ENCODE measurements at regions not wholly inside any gene's neighbourhood (a gene's known extent, or its start where the extent isn't known, plus 50 kb on each side); places are given as distances from the start of the nearest gene placed in this dataset.
"Not testable (repeated sequence)": the region's sequence is repeated elsewhere in the genome, so short reads cannot be mapped to it uniquely, and the experiment has no call there.

DNA sequence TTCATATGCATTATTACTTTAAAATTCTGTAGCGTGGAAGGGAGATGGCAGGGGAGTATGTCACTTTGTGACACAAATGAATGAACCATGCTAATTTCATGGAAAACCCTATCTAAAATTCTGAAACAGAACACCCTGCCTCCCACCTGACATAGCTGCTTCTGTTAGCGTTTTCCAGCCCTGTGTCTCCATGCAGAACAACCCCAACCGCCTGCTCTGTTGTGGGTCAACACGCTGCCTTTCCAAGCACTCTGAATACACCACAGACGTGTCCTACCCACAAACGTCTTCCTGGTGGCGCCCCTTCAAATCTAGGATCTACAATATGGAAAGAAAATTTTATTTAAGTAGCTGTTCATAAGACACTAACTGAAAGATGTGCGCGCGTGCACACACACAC lies 238.6 kb downstream of the TRIML1 start:
- no peak for DNase-seq

DNA sequence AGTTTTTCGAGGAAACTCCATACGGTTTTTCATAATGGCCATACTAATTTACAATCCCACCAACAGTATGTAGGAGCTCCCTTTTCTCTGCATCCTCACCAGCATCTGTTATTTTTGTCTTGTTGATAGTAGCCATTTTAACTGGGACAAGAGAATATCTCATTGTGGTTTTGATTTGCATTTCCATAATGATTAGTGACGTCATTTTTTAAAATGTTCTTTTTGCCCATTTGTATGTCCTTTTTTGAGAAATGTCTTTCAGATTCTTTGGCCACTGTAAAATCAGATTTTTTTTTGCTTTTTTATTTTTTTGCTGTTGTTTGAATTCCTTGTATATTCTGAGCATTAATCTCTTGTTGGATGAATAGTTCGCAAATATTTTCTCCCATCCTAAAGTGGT lies 243.9 kb downstream of the TRIML1 start:
- DNase-seq = no peak

DNA sequence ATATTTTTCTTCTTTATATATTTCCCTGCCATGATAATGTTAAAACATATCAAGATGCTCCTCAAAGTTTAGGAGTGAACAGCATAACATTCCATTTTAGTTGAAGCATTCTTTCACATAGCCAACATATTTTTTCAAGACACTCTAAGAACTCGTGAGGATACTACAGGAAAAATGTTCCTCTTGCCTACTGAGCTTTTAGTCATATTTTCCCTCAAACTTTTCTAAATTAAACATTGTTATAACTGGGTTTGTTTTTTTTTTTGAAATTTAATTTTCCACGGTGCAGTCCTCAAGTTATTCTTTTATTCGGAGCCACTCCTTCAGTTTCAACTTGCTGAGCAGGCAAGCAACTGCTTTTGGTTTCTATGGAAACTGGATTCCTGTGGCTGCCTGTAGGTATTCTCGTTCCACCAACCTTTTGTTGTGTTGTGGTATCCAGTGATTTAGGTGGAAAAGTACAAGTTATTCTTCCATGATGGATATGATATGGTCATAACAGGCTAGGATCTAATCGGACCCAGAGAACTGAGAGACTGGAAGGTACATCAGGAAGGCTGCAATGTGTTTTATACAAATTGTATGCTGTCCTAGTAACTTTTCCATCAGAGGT lies 248.0 kb downstream of the TRIML1 start:
- no peak for DNase-seq

DNA sequence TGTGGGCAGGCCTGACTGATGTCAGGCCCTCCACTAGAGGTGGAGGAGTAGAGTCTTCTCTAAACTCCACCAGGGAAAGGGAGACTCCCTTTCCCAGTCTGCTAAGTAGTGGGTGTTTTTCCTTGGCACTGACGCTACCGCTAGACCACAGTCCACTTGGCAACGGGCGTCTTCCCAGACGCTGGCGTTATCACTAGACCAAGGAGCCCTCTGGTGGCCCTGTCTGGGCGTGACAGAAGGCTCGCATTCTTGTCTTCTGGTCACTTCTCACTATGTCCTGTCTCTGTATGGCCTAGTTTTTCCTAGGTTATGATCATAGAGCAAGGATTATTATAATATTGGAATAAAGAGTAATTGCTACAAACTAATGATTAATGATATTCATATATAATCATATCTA lies 252.1 kb downstream of the TRIML1 start:
- not testable (repeated sequence) for DNase-seq

DNA sequence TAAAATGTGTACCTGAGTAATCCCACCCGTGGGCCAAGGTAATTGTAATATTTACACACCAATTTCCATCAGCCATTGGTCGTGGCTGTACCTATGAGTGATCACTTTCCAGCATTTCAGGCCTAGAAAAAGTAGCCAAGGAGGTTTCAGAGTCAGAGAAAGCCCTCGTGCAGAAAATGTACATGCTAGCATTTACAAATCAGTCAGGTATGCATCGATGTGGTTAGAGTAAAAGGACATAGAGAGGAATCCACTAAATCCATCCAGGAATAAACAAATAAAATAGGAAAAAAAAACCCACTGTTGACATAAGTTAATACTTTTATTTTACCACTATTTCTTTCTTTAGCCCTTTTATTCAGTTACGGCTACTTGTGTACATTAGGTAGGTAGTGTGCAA lies 256.8 kb downstream of the TRIML1 start:
- no peak for DNase-seq

DNA sequence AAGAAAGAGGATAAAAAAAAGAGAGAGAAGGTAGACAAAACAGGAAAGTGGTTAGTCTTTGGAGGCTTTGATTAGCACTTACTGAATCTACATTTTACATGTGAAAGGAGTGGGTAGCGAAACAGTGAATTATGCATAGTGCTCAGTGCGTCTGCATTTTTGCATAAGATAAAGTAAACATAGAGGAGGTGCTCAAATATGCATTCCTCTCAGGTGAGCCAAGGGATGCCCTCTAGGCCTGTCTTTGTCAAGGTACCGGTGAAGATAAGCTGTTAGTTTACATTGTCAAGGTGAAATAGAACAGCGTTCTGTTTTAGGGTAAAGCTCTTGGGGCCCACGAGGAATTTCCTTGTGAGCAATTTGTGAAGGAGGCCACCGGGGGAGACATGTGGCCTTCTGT lies 260.6 kb downstream of the TRIML1 start:
- DNase-seq = no peak

DNA sequence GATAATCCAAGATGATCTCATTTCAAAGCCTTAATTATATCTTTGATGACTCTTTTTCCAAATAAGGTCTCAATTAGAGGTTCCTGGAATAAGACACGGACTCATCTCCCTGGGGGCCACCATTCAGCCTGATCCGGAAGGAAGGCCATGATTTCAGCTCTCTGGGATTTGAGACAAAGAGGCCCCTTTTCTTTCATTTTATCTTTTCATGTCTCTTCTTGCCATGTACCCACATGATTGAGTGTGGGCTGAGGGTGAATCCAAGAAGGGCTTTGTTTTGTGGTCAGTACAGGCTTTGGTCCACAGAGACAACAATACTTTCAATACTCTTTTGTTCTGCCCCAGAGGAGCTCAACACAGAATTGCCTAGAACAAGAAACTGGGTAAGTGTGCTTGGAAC lies 261.2 kb downstream of the TRIML1 start:
- no peak for DNase-seq

DNA sequence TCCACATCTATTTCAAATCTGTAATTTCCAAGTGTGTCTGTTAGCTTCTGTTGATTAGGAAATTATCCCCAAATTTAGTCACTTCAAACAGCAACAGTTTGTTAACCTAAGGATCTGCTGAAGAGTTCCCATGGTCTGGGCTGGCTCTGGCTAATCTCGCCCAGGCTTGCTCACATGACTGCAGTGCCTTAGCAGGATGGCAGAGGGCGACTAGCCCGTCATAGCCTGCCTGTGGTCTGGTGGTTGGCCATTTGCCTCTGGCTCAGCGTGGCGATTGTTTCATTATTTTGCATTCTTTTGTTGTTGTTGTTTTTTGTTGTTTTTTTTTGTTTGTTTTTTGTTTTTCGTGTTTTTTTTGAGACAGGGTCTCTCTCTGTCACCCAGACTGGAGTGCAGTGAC lies 264.0 kb downstream of the TRIML1 start:
- no peak for DNase-seq

DNA sequence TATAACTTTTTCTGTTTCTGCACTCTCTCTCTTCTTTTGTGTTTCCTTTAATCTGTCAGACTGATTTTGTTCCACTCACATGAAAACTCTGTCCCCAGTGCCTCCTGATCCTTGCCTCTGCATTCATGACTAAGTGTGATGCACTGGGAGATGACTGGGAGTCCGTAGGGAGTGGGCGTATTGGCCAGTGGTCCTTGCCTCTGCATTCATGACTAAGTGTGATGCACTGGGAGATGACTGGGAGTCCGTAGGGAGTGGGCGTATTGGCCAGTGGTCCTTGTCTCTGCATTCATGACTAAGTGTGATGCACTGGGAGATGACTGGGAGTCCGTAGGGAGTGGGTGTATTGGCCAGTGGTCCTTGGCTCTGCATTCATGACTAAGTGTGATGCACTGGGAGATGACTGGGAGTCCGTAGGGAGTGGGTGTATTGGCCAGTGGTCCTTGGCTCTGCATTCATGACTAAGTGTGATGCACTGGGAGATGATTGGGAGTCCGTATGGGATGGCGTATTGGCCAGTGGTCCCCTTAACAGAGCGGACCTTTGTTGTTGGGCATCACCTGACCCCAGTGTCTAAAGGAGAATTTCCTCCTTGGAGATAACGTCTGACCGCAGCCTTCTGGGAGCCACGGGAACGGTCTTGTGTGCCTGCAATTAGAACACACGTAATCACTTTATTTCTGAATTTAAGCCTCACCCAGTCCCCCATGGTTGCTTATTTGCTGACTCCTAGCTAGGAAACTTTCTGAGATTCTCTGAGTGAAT lies 266.0 kb downstream of the TRIML1 start:
- not testable (repeated sequence) for DNase-seq

DNA sequence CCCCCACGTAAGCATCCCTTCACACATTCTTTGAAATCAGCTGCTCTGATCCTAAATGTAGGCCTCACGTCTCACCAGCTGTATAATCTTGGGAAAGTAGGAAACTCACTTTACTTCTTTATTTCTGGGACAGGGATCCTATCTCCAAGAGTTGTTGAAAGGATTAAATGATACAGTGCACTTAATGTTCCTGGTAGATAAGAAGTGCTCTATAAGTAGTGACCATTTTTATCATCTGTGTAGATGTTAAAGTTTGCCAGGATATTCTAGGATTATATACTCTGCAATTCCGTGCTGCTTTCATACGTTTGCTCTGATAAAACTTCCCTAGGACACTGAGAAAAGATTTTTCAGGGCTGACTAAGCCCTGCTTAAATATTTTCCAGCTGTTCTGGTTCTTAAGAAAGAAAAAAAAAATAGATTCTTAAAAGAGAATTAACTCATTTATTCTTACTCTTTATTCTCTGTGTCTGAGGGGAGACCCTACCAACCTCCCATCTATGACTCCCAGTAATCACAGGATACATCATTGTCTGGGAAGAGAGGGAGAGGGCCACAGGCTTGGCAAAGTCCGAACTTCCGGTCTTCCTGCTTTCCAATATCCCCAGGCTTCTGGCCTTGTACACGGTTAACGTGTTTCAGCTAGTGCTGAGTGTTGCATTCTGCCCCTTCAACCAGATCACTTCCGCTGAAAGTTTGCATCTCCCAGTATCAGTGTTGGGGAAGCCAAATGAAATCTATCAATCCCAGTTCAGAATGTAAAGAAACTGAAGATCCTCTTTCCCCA lies 269.2 kb downstream of the TRIML1 start:
- no peak for DNase-seq

DNA sequence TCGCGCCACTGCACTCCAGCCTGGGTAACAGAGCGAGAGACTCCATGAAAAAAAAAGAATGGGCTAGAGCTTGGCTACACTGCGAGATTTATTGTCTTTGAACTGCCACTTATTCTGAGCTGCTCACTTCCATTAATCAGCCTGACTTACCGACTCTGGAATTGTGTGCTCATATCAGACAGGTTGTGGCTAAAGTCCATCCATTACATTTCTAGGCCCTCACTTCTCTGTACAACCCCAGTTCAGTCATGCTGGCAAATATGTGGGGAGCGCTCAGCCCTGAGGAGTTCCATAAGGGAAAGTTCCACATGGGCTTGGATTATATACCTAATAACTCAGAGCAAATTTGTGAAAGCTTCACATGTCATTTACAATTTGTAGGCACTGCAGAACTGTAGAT lies 270.6 kb downstream of the TRIML1 start:
- DNase-seq = no peak

DNA sequence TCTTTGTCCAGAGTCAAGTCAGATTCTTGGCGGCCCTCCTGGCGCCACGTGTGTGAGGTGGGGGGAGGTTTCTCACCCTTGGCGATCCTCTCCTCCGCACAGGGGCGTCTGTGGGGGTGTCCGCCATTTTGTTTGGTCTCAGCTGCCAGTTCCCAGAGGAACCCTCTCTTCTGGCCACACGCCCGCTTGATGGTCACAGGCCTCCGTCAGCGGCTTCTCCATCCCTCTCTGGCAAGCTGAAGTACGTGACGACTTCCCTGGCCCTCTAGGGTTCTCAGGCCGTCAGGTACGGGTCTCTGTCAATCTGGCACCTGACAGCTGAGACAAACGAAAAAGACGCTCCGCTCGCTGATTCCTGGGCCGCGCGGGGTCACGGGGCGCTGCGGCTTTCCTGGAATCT lies 272.6 kb downstream of the TRIML1 start:
- DNase-seq = no peak

DNA sequence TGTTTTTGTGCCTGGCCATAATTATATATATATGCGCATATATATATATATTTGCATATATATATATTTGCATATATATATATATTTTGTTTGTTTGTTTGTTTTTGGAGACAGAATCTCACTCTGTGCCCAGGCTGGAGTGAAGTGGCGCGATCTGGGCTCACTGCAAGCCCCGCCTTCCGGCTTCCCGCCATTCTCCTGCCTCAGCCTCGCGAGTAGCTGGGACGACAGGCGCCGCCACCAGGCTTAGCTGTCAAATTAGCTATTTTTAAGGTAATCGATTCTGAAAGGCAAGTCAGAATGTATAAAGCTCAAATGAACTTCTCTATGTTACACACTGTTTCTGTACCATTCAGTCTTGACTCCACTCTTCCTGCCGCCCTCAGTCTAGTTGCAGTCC lies 273.3 kb downstream of the TRIML1 start:
- no peak for DNase-seq

DNA sequence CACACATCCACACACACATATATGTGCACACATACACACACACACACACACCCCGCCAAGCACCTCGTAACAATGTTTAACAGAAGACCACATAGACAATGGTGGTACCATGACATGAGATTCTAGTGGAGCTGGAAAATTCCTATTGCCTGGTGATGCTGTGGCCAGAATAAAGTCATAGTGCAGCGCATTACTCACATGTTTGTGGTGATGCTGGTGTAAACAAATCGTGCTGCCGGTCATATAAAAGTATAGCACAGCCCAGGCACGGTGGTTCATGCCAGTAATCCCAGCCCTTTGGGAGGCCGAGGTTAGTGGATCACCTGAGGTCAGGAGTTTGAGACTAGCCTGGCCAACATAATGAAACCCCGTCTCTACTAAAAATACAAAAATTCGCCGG lies 275.2 kb downstream of the TRIML1 start:
- DNase-seq = no peak

DNA sequence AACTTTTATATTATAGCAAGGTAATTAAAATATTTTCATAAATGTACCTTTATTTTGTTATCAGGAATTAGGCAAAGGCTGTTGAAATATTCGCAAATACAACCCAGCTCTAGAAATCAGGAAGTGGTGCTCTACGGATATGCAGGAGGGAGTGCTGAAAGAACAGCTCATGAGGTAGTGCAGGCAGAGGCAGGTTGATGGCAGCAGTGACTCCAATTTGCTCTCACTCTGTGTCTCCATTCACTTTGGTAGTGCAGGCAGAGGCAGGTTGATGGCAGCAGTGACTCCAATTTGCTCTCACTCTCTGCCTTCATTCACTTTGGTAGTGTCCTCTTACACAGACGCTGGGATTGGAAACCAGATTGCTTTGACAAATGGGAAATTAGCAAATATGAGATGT lies 277.9 kb downstream of the TRIML1 start:
- DNase-seq = peak; percentile 29

DNA sequence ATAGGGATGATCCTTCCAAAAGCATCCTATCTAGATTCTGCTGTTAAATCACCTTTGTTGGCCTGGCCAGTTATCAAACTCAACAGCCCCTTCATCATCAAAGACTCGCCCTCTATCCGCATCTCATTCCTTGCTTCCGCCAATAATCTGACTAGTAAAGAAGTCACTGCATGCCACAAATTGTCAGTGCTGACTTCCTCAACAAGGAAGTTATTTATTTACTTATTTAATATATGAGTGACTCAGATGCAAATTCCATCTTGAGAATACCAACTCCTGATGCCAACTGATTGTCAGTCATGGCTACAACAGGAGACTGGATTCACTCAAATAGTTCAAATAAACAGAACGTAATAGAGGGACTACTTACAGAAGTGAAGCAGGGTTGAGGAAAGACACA lies 283.8 kb downstream of the TRIML1 start:
- no peak for DNase-seq

DNA sequence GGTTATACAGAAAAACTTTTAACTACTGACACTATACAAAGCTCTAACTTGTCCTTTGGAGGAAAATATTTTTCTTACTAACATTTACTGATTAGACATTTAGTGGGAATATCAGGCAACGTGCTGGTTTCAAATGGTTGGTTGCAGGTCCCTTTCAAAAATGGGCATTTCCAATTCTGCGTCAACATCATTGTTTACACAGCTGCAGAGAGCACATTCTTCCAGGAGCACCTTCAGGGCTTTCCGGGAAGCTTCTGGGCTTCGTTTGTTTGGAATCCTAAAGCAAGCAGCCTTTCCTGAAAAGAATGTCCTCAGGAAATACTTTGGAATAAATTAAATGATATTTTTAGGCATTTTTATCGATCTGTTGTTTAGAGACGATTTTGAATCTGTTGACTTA lies 289.7 kb downstream of the TRIML1 start:
- DNase-seq = no peak

DNA sequence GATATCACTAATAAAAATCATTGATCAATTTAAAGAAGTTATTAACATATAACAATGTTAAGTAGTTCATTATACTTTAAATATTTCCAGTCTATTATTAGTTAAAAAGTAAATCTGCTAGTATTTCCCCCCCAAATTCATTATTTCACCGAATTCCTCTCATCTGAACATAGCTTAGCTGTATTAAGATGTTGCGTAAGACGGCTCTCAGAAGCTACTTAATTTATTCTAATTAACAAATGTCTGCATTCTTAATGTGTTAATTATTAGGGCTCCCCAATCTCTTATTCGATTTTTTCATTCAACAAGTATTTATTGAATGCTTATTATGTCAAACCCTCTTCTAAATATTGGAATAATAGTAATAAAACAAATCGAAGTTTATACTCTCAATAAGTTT lies 290.7 kb downstream of the TRIML1 start:
- DNase-seq = no peak

DNA sequence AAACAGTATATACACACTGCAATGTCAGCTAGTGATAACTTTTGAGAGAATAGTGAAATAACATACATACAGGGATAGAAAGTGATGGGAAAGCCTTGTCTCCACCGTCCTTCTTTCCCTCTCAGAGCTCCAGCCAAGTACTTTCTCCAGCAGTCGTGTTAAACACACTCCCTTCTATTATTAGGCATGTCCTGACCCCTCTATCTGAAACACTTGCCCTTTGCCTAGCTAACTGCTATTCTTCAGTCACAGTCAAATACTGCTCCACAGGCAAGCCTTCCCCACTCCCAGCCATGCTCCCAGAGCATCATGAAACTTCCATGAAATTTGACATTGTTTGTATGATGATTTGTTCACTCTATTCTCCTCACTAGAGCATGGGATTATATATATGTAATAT lies 291.1 kb downstream of the TRIML1 start:
- DNase-seq = no peak

DNA sequence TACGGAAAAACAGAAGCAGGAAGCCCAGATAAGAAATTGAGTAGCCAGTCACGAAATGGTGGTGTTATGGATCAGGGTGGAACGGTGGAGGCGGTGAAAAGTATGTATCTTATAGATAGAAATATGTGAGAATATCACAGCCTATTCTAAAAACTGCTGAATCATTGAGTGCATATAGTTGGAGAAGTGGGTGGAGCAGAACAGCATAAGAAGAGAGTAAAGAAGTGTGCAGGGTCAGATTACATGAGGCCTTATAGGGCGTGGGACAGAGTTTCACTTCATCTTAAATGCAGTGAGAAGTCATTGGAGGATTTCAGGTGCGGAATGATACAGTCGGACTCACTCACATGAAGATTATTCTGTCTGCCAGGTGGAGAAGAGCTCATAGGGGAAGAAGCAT lies 293.1 kb downstream of the TRIML1 start:
- no peak for DNase-seq

DNA sequence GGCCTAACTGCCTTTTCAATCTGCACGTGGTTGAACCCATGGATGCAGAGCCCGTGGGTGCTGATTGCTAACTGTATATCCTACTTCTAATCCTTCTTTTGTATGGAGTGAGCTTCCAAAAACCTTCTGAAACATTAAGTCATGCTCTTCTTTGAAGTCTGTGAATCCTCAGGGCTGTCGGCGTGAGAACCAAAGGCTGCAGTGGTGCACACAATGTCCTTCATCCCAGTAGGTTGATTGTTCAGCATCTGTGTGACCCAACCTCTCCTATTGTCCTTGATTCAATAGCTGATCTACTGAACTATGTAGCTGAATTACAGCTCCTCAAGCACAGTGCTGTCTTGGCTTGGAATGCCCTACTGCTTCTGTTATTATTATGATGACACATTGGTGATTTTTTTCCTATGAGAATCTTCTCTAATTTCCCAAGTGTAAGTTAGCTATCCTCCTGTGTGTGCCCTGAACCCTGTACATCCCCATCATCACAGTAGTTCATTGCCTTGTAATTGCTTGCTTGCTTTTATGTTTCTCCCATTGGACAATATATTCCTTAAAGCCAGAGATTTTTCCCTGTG lies 294.6 kb downstream of the TRIML1 start:
- no peak for DNase-seq

DNA sequence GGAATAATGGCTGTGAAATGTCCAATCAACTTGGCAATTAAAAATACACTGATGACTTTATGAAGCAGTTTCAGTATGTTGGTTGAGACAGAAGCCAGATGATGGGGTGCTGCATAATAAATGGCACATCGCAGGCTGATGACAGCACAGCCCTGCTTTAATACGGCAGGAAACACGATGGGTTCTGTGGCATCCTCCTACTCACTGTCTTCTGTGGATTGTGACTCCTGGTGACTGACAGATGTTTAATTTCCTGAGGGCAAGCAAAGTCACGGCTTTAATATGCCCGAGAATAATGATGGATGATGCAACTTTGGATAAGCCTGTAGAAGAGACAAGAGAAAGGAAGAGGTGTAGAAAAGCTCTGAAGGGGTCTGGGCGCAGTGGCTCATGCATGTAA lies 295.4 kb downstream of the TRIML1 start:
- DNase-seq = no peak

DNA sequence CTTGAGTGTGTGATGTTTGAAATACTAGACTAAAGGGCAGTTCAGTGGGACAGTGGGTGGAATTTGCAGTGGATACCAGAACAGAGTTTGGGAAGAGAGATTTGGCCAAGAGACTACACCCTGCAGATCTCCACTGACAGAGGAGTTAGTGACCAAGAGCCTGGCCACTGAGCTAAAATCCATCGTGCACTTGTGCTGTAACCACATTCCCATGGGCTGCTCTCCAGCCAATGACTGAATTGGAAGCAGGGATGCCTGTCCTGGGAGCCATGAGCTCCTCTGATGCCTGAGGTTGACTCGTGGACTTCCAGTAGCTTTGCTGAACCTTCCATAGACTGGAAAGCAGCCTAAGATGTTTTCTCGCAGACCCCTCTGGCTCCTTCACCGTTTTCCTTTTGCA lies 296.1 kb downstream of the TRIML1 start:
- DNase-seq = no peak

DNA sequence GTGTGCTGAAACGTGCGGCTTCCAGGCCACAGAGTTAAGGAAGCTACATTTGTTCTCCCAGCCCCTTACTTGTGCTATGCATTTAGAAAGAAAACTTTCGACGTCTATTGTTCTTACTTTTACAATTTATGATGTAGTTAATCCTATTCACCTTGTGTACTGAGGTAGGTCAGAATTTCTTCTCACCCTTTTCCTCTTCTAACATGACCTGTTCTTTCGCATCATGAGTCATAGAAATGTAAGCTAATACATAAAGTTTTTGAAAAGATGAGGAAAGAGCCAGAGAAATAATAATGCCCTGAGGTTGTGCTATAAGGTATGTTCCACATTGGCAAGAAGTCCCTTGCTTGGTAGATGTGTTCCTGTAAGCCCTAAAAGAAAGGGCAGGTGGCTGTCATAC lies 298.3 kb downstream of the TRIML1 start:
- no peak for DNase-seq
